ENCODE measurements at regions not wholly inside any gene's neighbourhood (a gene's known extent, or its start where the extent isn't known, plus 50 kb on each side); places are given as distances from the start of the nearest gene placed in this dataset.

GRCh38 chr6:28585335-28585734, 59.7 kb downstream of the GPX5 start:
- Mint-ChIP-seq H3K4me3 (peak overlapping the region in 1 of 2 donors; percentile 20), H3K4me1 (ENCODE audit: low read depth) (peaks cover 38% of the 10 kb centered on the region), H3K9me3 (peaks cover 0 to 1% of the 10 kb centered on the region in 2 donors), H3K27me3 (ENCODE audit: low read depth) (peaks cover 49% of the 10 kb centered on the region), H3K27ac (no peak overlapping the region), H3K36me3 (ENCODE audit: insufficient read depth in 2 of 2) (peaks cover 1 to 2% of the 10 kb centered on the region in 2 donors)
- no peak for DNase-seq
- no peak for ATAC-seq (replicated peaks in 1 of 2)

- H3K4me3 Mint-ChIP-seq = peak overlapping the region; percentile 89 to 92
- peaks cover 0 to 1% of the 10 kb centered on the region in 2 donors for H3K9me3 Mint-ChIP-seq
- ATAC-seq (replicated peaks in 1 of 2) (no peak), DNase-seq (no peak)
- H3K36me3 Mint-ChIP-seq (ENCODE audit: insufficient read depth in 2 of 2) = peaks cover 1 to 2% of the 10 kb centered on the region in 2 donors
- H3K27ac Mint-ChIP-seq = no peak overlapping the region
- H3K4me1 Mint-ChIP-seq (ENCODE audit: low read depth) = peaks cover 38% of the 10 kb centered on the region
- H3K27me3 Mint-ChIP-seq (ENCODE audit: low read depth) = peaks cover 59% of the 10 kb centered on the region
Observed at GRCh38 chr6:28586324-28586723, 60.6 kb downstream of the GPX5 start.

GRCh38 chr6:28586962-28587745, 61.5 kb downstream of the GPX5 start:
- peak; percentile 88 to 90 for ATAC-seq (replicated peaks in 1 of 2)
- peaks cover 1 to 2% of the 10 kb centered on the region in 2 donors for H3K36me3 Mint-ChIP-seq (ENCODE audit: insufficient read depth in 2 of 2)
- peak; percentile 80 to 82 for DNase-seq
- H3K27me3 Mint-ChIP-seq (ENCODE audit: low read depth) = peaks cover 67% of the 10 kb centered on the region
- H3K9me3 Mint-ChIP-seq = peaks cover 0 to 1% of the 10 kb centered on the region in 2 donors
- H3K4me1 Mint-ChIP-seq (ENCODE audit: low read depth) = peaks cover 38% of the 10 kb centered on the region
- H3K27ac Mint-ChIP-seq = peak overlapping the region; percentile 5
- peak overlapping the region; percentile 89 to 92 for H3K4me3 Mint-ChIP-seq

DNA sequence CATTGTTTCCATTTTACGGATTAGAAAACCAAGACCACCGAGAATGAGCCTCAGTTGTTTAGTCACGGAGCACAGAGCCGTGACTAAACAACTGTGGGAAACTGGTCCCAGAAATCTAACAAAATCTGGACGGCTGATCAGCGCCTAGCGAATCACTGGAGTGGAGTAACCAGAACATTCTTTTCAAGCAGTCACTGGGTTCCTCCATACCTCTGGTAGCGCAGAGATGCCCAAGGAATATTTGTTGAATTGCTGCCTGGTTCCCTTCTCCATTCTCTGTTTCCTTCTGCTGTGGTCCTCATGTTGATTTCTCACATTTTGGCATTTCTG, 62.0 kb downstream of the GPX5 start:
- Mint-ChIP-seq H3K27me3 (ENCODE audit: low read depth) (peaks cover 72% of the 10 kb centered on the region), H3K4me1 (ENCODE audit: low read depth) (peaks cover 38% of the 10 kb centered on the region), H3K36me3 (ENCODE audit: insufficient read depth in 2 of 2) (peaks cover 1 to 2% of the 10 kb centered on the region in 2 donors), H3K4me3 (peak overlapping the region; percentile 89 to 92), H3K27ac (no peak overlapping the region), H3K9me3 (peaks cover 0 to 1% of the 10 kb centered on the region in 2 donors)
- ATAC-seq (replicated peaks in 1 of 2) (no peak), DNase-seq (no peak)

- ATAC-seq (replicated peaks in 1 of 2) (no peak), DNase-seq (no peak)
- peaks cover 78% of the 10 kb centered on the region for H3K27me3 Mint-ChIP-seq (ENCODE audit: low read depth)
- H3K36me3 Mint-ChIP-seq (ENCODE audit: insufficient read depth in 2 of 2) = peaks cover 1 to 2% of the 10 kb centered on the region in 2 donors
- H3K4me1 Mint-ChIP-seq (ENCODE audit: low read depth) = peaks cover 38% of the 10 kb centered on the region
- H3K9me3 Mint-ChIP-seq = peaks cover 0 to 1% of the 10 kb centered on the region in 2 donors
- peak overlapping the region; percentile 61 to 69 for H3K4me3 Mint-ChIP-seq
- H3K27ac Mint-ChIP-seq = peak overlapping the region; percentile 57
Observed at GRCh38 chr6:28588666-28589065, 63.0 kb downstream of the GPX5 start.

DNA sequence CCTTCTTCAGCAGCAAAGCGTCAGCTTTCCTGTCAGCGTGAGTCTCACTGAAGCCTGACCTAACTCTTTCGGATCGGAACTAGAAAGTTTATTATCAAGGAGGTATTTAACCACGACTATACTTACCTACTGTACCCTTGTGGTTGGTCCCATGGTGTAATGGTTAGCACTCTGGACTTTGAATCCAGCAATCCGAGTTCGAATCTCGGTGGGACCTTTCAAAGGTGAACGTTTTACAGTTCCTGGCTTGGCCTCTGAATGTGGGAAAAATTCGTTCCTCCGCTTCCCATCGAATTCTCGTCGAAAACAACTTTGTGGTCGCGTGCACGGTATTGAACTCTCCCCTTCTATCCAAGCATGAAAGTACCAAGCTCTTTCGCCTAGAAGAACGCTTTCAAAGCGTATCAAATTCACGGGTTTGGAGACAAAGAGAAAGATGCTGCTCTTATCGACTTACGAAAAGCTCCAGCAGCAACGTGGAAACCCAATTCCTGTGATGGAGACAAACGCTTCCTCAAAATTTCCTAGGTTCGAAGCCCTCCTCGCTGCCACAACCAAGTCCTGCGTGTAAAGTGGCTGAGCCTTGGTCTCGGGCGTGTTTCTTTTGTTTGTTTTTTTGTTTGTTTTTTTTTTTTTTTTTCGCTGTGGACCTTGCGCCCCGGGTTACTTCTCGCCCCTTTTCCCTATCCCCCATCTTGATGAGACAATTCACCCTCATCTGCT, 63.7 kb downstream of the GPX5 start:
- Mint-ChIP-seq H3K4me3 (peak overlapping the region; percentile 61 to 69), H3K4me1 (ENCODE audit: low read depth) (peaks cover 38% of the 10 kb centered on the region), H3K27me3 (ENCODE audit: low read depth) (peaks cover 73% of the 10 kb centered on the region), H3K36me3 (ENCODE audit: insufficient read depth in 2 of 2) (peaks cover 1 to 2% of the 10 kb centered on the region in 2 donors), H3K27ac (peak overlapping the region; percentile 57), H3K9me3 (peaks cover 0 to 1% of the 10 kb centered on the region in 2 donors)
- peak; percentile 63 to 66 for ATAC-seq (replicated peaks in 1 of 2)
- peak; percentile 49 to 65 for DNase-seq

- H3K4me3 Mint-ChIP-seq = peak overlapping the region; percentile 61 to 69
- peaks cover 1 to 2% of the 10 kb centered on the region in 2 donors for H3K36me3 Mint-ChIP-seq (ENCODE audit: insufficient read depth in 2 of 2)
- no peak for DNase-seq
- H3K4me1 Mint-ChIP-seq (ENCODE audit: low read depth) = peaks cover 38% of the 10 kb centered on the region
- H3K9me3 Mint-ChIP-seq = peaks cover 0 to 1% of the 10 kb centered on the region in 2 donors
- peaks cover 73% of the 10 kb centered on the region for H3K27me3 Mint-ChIP-seq (ENCODE audit: low read depth)
- no peak for ATAC-seq (replicated peaks in 1 of 2)
- peak overlapping the region; percentile 57 for H3K27ac Mint-ChIP-seq
Observed at GRCh38 chr6:28589957-28590349, 64.3 kb downstream of the GPX5 start.

DNA sequence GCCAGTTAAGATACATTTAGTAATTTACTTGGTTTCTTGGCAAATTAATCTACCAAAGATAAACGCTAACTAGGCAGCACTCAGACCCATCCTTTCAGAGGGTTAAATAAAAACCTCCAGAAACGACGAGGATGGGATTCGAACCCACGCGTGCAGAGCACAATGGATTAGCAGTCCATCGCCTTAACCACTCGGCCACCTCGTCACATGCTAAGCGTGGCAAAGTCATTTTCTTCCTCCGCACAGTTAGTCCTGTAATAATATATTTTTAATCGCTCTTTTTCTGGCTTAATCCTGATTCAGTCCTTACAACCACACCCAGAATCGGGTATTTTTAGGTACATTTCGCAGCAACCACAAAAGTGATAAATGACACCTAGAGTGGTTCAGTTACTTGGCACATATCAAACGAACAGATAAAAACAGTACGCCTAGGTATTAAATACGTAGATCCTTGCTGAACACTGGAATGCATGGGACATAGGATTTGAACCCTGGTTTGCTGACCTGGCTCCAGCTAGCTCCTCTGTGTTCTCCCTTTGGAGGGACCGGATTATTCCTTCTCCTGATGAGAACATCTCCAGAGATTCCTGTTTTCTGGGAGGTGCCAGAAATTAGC, 71.6 kb downstream of the GPX5 start:
- H3K4me3 Mint-ChIP-seq = peak overlapping the region; percentile 64 to 71
- peaks cover 8% of the 10 kb centered on the region for H3K4me1 Mint-ChIP-seq (ENCODE audit: low read depth)
- DNase-seq (peak; percentile 30 to 42), ATAC-seq (replicated peaks in 1 of 2) (peak; percentile 52 to 67)
- peaks cover 48% of the 10 kb centered on the region for H3K27me3 Mint-ChIP-seq (ENCODE audit: low read depth)
- no peak overlapping the region for H3K27ac Mint-ChIP-seq
- H3K9me3 Mint-ChIP-seq = no peaks in the 10 kb centered on the region
- peaks cover 0 to 1% of the 10 kb centered on the region in 2 donors for H3K36me3 Mint-ChIP-seq (ENCODE audit: insufficient read depth in 2 of 2)

GRCh38 chr6:28597924-28598722, 72.4 kb downstream of the GPX5 start:
- H3K4me3 Mint-ChIP-seq = peak overlapping the region; percentile 64 to 71
- H3K4me1 Mint-ChIP-seq (ENCODE audit: low read depth) = peaks cover 8% of the 10 kb centered on the region
- no peaks in the 10 kb centered on the region for H3K9me3 Mint-ChIP-seq
- H3K27ac Mint-ChIP-seq = no peak overlapping the region
- no peak for DNase-seq
- H3K36me3 Mint-ChIP-seq (ENCODE audit: insufficient read depth in 2 of 2) = peaks cover 0 to 1% of the 10 kb centered on the region in 2 donors
- peaks cover 41% of the 10 kb centered on the region for H3K27me3 Mint-ChIP-seq (ENCODE audit: low read depth)
- no peak for ATAC-seq (replicated peaks in 1 of 2)

- DNase-seq = no peak
- H3K4me3 Mint-ChIP-seq = no peak overlapping the region
- no peaks in the 10 kb centered on the region for H3K9me3 Mint-ChIP-seq
- peaks cover 0 to 1% of the 10 kb centered on the region in 2 donors for H3K36me3 Mint-ChIP-seq (ENCODE audit: insufficient read depth in 2 of 2)
- peaks cover 8% of the 10 kb centered on the region for H3K4me1 Mint-ChIP-seq (ENCODE audit: low read depth)
- H3K27ac Mint-ChIP-seq = no peak overlapping the region
- no peak for ATAC-seq (replicated peaks in 1 of 2)
- peaks cover 38% of the 10 kb centered on the region for H3K27me3 Mint-ChIP-seq (ENCODE audit: low read depth)
Observed at GRCh38 chr6:28598757-28599686, 73.3 kb downstream of the GPX5 start.

GRCh38 chr6:28600245-28600644, 74.6 kb downstream of the GPX5 start:
- ATAC-seq (replicated peaks in 1 of 2) (no peak), DNase-seq (no peak)
- Mint-ChIP-seq H3K27me3 (ENCODE audit: low read depth) (peaks cover 36% of the 10 kb centered on the region), H3K4me3 (no peak overlapping the region), H3K27ac (no peak overlapping the region), H3K9me3 (no peaks in the 10 kb centered on the region), H3K4me1 (ENCODE audit: low read depth) (peaks cover 8% of the 10 kb centered on the region), H3K36me3 (ENCODE audit: insufficient read depth in 2 of 2) (peaks cover 0 to 1% of the 10 kb centered on the region in 2 donors)

DNA sequence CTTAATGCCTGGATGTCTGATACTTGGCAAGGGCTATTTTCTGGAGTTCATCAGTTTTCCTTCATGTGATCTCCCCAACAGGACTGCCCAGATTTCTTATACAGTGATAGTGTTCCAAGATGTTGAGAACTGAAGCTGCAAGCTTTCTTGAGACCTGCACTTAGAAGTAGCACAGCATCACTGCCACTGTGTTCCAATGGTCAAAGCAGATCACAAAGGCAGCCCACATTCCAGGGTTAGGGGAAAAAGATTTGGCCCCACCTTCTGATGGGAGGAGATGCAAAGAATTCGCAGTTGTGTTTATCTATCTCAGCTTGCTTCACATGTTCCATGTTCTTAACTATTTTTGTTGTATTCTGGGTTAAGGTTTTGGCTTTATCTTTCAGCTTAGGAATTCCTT, 78.2 kb downstream of the GPX5 start:
- no peaks in the 10 kb centered on the region for H3K9me3 Mint-ChIP-seq

More for the DNA sequence above, 78.2 kb downstream of the GPX5 start:
- no peak for DNase-seq
- peaks cover 51% of the 10 kb centered on the region for H3K27me3 Mint-ChIP-seq (ENCODE audit: low read depth)
- H3K36me3 Mint-ChIP-seq (ENCODE audit: insufficient read depth in 2 of 2) = no peaks in the 10 kb centered on the region
- H3K4me3 Mint-ChIP-seq = no peak overlapping the region
- ATAC-seq (replicated peaks in 1 of 2) = no peak
- no peak overlapping the region for H3K27ac Mint-ChIP-seq
- H3K4me1 Mint-ChIP-seq (ENCODE audit: low read depth) = peaks cover 17% of the 10 kb centered on the region
